ENCODE measurements at regions not wholly inside any gene's neighbourhood (a gene's known extent, or its start where the extent isn't known, plus 50 kb on each side); places are given as distances from the start of the nearest gene placed in this dataset.

DNA sequence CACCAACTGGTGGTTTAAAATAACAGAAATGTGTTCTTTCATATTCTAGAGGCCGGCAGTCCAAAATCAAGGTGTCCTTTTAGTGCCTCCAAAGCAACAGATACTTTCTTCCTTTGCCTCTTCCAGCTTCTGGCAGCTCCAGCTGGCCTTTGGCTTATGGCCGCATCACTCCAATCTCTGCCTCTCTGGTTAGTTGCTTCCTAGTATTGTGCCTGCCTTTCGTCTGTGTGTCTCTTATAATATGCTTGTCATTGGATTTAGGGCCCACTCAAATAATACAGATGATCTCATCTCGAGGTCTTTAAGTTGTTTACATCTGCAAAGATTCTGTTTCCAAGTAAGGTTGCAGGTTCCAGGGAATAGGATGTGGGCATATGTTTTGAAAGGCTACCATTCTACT is 855.2 kb upstream of the ID2 start:
- no peak overlapping the region for H2AFZ ChIP-seq (ENCODE audit: low read depth, low read length)

DNA sequence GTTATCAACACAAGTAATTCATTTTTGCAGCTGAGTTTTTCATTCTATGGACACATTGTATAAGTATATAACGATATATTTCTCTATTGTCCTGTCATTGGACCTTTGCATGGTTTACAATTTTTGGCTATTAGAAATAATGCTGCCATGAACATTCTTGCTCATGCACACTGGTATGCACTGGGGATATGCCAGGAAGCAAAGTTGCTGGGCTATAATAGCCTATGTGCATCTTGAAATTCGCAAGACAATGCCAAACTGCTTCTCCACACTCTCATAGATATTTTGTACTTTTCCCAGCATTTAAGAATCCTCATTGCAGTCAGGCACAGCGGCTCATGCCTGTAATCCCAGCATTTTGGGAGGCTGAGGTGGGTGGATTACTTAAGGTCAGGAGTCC is 852.6 kb upstream of the ID2 start:
- Histone ChIP-seq H3K9me2 (ENCODE audit: insufficient read depth, low read length) (no peaks in the 10 kb centered on the region), H4K20me1 (ENCODE audit: insufficient read depth) (no peaks in the 10 kb centered on the region), H3K4me3 (ENCODE audit: low read length) (no peak overlapping the region), H3K36me3 (ENCODE audit: insufficient read depth, low read length) (no peaks in the 10 kb centered on the region), H2AFZ (ENCODE audit: low read depth, low read length) (no peak overlapping the region), H3K4me2 (ENCODE audit: low read length) (no peak overlapping the region), H3K27ac (ENCODE audit: low read length) (no peak overlapping the region), H3K79me2 (replicated peaks; ENCODE audit: insufficient read depth, low read length) (no peaks in the 10 kb centered on the region), H3F3A (ENCODE audit: insufficient read depth, low read length, poor library complexity, severe bottlenecking) (no peaks in the 10 kb centered on the region), H3K9me3 (ENCODE audit: low read length) (no peaks in the 10 kb centered on the region), H3K9ac (ENCODE audit: low read length) (no peak overlapping the region), H3K27me3 (ENCODE audit: insufficient read depth, low read depth, low read length) (no peaks in the 10 kb centered on the region)
- TF ChIP-seq, protein P1, sequence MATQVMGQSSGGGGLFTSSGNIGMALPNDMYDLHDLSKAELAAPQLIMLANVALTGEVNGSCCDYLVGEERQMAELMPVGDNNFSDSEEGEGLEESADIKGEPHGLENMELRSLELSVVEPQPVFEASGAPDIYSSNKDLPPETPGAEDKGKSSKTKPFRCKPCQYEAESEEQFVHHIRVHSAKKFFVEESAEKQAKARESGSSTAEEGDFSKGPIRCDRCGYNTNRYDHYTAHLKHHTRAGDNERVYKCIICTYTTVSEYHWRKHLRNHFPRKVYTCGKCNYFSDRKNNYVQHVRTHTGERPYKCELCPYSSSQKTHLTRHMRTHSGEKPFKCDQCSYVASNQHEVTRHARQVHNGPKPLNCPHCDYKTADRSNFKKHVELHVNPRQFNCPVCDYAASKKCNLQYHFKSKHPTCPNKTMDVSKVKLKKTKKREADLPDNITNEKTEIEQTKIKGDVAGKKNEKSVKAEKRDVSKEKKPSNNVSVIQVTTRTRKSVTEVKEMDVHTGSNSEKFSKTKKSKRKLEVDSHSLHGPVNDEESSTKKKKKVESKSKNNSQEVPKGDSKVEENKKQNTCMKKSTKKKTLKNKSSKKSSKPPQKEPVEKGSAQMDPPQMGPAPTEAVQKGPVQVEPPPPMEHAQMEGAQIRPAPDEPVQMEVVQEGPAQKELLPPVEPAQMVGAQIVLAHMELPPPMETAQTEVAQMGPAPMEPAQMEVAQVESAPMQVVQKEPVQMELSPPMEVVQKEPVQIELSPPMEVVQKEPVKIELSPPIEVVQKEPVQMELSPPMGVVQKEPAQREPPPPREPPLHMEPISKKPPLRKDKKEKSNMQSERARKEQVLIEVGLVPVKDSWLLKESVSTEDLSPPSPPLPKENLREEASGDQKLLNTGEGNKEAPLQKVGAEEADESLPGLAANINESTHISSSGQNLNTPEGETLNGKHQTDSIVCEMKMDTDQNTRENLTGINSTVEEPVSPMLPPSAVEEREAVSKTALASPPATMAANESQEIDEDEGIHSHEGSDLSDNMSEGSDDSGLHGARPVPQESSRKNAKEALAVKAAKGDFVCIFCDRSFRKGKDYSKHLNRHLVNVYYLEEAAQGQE (IDR thresholded peaks at IDR 0.05; ENCODE audit: borderline replicate concordance) = no peak
- TF ChIP-seq, protein P2, sequence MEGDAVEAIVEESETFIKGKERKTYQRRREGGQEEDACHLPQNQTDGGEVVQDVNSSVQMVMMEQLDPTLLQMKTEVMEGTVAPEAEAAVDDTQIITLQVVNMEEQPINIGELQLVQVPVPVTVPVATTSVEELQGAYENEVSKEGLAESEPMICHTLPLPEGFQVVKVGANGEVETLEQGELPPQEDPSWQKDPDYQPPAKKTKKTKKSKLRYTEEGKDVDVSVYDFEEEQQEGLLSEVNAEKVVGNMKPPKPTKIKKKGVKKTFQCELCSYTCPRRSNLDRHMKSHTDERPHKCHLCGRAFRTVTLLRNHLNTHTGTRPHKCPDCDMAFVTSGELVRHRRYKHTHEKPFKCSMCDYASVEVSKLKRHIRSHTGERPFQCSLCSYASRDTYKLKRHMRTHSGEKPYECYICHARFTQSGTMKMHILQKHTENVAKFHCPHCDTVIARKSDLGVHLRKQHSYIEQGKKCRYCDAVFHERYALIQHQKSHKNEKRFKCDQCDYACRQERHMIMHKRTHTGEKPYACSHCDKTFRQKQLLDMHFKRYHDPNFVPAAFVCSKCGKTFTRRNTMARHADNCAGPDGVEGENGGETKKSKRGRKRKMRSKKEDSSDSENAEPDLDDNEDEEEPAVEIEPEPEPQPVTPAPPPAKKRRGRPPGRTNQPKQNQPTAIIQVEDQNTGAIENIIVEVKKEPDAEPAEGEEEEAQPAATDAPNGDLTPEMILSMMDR (IDR thresholded peaks at IDR 0.05; ENCODE audit: poor library complexity, severe bottlenecking) = no peak
- TF ChIP-seq RAD21 (conservative IDR thresholded peaks at IDR 0.05) = no peak
- TF ChIP-seq EZH2 (IDR thresholded peaks at IDR 0.05; ENCODE audit: borderline replicate concordance, insufficient read depth, low read length, poor library complexity, severe bottlenecking) = no peak
- TF ChIP-seq TAF1 (IDR thresholded peaks at IDR 0.05; ENCODE audit: low read depth) = no peak
- TF ChIP-seq MXI1 (conservative IDR thresholded peaks at IDR 0.05; ENCODE audit: poor library complexity, severe bottlenecking) = no peak
- TF ChIP-seq SMC3 (conservative IDR thresholded peaks at IDR 0.05; ENCODE audit: poor library complexity) = no peak
- no peak for TF ChIP-seq POLR2AphosphoS5 (IDR thresholded peaks at IDR 0.05)
- no peak for TF ChIP-seq EP300 (conservative IDR thresholded peaks at IDR 0.05; ENCODE audit: poor library complexity, severe bottlenecking)

More for the DNA sequence above, 855.2 kb upstream of the ID2 start:
- H3K27ac ChIP-seq (ENCODE audit: low read length) = no peak overlapping the region
- TF ChIP-seq, protein P2 (IDR thresholded peaks at IDR 0.05; ENCODE audit: poor library complexity, severe bottlenecking) = no peak
- TF ChIP-seq SMC3 (conservative IDR thresholded peaks at IDR 0.05; ENCODE audit: poor library complexity) (no peak), EZH2 (IDR thresholded peaks at IDR 0.05; ENCODE audit: borderline replicate concordance, insufficient read depth, low read length, poor library complexity, severe bottlenecking) (no peak), RAD21 (conservative IDR thresholded peaks at IDR 0.05) (no peak), MXI1 (conservative IDR thresholded peaks at IDR 0.05; ENCODE audit: poor library complexity, severe bottlenecking) (no peak), EP300 (conservative IDR thresholded peaks at IDR 0.05; ENCODE audit: poor library complexity, severe bottlenecking) (no peak), TAF1 (IDR thresholded peaks at IDR 0.05; ENCODE audit: low read depth) (no peak)
- TF ChIP-seq, protein P1 (IDR thresholded peaks at IDR 0.05; ENCODE audit: borderline replicate concordance) = no peak
- no peaks in the 10 kb centered on the region for H3K9me2 ChIP-seq (ENCODE audit: insufficient read depth, low read length)
- H4K20me1 ChIP-seq (ENCODE audit: insufficient read depth) = no peaks in the 10 kb centered on the region
- H3K9ac ChIP-seq (ENCODE audit: low read length) = no peak overlapping the region
- no peak overlapping the region for H3K4me3 ChIP-seq (ENCODE audit: low read length)
- no peaks in the 10 kb centered on the region for H3K79me2 ChIP-seq (replicated peaks; ENCODE audit: insufficient read depth, low read length)
- no peaks in the 10 kb centered on the region for H3K27me3 ChIP-seq (ENCODE audit: insufficient read depth, low read depth, low read length)
- no peak overlapping the region for H3K4me2 ChIP-seq (ENCODE audit: low read length)
- no peaks in the 10 kb centered on the region for H3K36me3 ChIP-seq (ENCODE audit: insufficient read depth, low read length)
- no peaks in the 10 kb centered on the region for H3F3A ChIP-seq (ENCODE audit: insufficient read depth, low read length, poor library complexity, severe bottlenecking)
- H3K9me3 ChIP-seq (ENCODE audit: low read length) = no peaks in the 10 kb centered on the region

Data from neural cell (in vitro differentiated cells).